NCI-H2227 (cell line): ENCODE measurements at regions not wholly inside any gene's neighbourhood (a gene's known extent, or its start where the extent isn't known, plus 50 kb on each side); places are given as distances from the start of the nearest gene placed in this dataset.
"Not testable (repeated sequence)": the region's sequence is repeated elsewhere in the genome, so short reads cannot be mapped to it uniquely, and the experiment has no call there.

Source experiments
- DNase-seq: peaks from one replicate; lab custom pipeline; 2025; ENCODE audit not compliant: unreplicated experiment; lab: John Stamatoyannopoulos, UW

DNA sequence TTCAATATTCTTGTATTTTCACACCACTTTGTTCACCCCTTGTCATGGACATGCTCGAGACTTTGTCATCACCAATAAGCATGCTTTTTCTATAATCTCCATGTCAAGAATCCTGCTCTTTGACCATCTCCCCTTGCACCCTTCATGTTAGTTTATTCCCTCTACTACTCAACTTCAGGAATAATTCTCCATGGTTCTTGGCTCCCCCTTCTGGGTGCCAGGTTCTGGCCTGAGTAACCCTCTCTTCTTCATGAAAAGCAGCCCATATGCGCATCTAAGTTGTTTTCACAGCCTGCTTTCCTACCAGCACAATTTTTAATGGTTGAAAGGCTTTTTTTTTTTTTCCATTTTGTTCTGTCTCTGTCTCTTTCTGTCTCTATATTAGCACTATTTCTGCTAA, 160.7 kb downstream of the LEPR start:
- DNase-seq, result no peak

DNA sequence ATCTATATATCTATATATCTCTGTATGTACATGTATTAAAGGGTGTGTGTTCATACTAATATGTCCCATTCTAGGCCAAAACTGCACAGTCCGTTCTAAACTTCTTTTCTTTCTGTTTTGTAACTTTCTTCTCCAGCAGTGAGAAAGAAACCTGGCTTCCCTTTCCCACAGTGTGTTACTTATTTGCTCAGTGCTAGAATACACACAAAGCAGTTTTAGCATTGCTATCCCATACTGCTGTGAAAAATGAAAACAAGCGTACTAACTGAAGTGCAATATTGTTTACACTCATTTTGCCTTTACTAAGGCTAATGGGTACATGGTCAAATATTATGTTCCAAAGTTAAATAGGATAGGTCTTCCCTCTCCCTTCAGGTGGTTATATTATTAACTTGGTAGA, 163.9 kb downstream of the LEPR start:
- DNase-seq, result no peak

DNA sequence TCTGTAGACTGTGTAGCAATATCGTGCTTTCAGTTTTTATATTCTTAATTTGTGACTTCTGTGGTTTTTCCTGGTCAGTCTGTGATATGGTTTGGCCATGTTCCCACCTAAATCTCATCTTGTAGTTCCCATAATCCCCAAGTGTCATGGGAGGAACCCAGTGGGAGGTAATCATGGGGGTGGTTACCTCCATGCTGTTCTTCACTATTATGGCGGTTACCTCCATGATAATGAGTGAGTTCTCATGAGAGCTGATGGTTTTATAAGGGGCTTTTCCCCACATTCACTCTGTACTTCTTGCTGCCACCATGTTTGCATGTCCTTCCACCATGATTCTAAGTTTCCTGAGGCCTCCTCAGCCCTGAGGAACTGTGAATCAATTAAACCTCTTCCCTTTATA, 169.8 kb downstream of the LEPR start:
- no peak for DNase-seq

DNA sequence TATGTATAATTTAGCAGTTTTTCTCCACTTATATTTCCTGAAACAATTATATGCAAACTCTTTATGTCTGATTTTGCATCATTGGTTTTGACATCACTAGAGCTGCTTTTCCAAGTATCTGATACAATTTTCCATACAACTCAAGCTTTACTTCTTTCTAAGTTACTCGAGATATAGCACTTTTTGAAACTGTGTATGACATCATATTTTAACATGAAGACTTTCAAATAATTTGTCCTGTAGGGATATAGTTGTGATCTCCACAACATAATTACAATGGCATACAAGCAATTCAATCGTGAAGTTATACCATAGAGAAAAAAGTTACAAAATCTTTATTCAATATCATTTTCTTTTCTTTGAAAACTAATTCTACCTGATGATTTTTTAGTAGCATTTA, 173.0 kb downstream of the LEPR start:
- no peak for DNase-seq

DNA sequence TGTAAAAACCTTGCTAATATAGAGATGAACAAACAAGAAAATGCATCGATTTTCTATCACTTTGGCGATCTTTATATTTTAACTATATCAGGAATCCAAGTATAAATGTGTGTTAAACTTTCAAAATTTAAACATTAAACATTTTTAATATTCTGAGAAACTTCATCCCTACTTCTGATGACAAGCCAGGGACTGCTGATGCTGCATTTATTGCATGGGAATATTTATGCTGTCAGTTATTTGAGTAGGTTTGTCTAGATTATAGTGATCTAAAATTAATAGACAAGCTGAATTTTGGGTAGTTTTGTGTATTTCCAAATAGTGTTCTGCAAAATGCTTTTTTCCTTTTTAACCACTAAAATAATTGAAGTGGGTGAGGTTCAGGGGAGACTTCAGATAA, 175.3 kb downstream of the LEPR start:
- DNase-seq, result no peak

DNA sequence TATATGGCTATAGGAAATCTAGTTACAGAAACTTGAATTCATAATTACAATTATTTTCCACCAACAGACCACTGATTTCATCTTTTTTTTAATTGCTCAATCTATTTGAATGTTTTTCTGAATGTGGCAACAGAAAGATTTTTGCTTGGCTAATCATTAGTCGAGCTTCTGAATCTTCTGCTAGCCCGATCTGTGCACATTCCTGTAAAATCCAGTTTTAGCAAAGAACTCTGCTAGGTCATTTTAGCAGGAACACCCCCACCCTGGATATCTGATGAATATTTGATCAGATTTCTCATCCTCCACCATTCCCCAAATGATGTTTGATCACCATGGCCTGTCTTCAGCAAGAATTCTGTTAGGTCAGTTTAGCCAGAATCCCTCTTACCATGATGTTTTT, 176.3 kb downstream of the LEPR start:
- DNase-seq, result no peak

DNA sequence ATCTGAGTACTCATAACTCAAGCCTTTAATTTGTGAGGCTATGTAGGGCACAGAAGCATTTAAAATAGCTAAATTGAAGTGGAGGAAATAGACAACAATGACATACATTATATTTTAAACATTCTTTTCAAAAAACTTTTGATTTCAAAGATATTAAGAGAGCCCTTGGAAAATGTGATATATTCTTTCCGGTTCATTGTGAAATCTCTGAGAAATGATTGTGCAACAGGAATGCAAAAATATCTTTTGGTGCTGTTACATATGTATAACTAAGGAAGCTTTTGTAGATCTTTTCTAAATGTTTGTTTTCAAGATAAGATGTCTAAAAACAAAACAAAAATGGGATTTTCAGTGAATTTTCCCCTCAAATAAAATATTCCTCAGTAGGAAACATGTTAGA, 185.2 kb downstream of the LEPR start:
- DNase-seq, result no peak

DNA sequence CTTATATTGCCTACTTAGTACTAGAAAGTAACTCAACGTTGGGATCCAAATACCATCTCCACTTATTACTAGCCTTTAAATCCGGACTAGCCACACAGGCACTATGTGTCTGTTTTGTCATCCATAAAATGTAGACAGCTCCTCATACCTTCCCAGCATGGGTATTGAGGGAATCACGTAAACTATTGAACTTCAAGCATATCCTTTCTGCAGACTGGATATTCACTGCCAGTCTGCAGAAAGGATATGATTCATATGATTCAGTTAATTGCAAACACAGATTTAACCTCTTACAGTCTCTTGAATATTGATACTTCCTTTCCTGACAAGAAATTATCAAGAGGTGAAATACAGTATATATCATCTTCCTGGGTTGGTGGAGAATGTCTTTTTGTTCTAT, 186.0 kb downstream of the LEPR start:
- DNase-seq, result no peak

DNA sequence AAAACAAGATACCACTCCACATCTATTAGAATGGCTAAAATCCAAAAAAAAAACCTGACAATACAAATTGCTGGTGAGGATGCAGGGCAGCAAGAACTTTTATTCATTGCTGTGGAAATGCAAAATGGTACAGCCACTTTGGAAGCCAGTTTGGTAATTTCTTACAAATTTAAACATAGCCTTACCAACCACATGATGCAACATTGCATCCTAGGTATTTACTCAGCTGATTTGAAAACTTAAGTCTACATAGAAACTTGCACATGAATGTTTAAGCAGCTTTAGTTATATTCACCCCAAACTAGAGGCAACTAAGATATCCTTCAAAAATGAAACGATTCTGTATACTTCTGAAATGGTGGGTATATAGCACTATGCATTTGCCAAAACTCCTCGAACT, 178.8 kb upstream of the PDE4B start:
- DNase-seq, result no peak

DNA sequence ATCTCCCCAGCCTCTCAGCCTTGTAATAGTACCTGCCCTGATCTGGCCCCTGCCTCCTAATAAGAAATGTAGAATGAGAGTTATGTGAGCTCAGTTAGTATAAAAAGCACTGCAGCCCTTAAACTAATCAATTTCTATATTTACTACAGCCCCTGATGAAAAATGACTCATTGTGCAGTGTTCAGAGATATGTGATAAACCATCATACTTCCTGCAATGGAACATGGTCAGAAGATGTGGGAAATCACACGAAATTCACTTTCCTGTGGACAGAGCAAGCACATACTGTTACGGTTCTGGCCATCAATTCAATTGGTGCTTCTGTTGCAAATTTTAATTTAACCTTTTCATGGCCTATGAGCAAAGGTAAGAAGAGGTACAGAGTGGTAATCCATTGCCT, 176.8 kb upstream of the PDE4B start:
- DNase-seq, result no peak

DNA sequence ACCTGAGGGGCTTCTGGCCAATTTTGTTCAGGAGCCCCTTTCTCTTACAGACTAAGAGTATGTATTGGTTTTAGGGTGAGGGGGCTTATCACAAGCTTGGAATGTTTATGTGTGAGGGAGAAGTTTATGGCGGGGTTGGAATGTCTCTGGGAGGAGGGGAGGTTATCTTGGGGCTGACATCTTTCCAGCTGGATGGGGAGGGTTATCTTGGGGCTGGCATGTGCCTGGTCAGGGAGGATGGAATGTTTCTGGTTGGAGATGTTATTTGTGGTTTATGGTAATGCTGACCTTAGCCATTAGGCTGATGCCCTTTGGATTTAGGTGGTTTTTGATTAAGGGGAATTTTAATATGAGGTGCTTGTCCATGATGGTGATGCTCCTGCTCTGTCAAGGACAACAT, 171.0 kb upstream of the PDE4B start:
- not testable (repeated sequence) for DNase-seq

DNA sequence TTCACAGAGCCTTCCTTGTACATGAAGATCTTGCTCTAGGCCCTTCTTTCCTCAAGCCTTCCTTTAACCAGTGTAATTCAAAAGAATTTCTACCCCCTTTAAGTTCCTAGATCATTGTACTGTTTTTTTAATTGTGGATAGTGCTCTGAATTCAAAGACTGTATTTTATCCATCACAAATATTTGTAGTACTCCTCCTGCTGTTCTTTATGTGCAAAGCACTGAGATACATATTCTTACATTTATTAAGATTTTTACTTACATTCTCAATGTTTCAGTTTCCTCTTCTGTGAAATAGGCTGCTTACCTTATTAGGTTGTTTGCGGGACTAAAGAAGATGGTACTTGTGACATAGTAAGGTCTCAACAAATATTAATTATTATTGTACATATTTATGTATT, 168.8 kb upstream of the PDE4B start:
- no peak for DNase-seq

DNA sequence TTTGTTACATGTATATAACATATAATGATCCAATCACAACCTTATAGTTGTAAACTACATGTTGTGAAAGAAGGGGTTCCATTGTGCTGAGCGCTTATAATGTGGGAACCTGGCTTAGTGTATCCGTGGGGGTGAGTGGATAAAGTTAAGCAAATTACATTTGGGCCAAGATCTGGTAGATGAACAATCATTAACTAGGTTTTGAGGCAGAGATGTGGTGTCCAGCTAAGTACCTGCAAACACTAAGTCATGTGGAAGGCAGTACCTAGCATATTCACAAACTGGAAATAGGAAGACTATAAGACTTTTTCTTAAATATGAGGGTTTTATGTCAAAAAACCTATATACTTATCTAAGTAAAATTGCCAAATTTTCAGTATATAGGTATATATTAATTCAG, 167.2 kb upstream of the PDE4B start:
- no peak for DNase-seq

DNA sequence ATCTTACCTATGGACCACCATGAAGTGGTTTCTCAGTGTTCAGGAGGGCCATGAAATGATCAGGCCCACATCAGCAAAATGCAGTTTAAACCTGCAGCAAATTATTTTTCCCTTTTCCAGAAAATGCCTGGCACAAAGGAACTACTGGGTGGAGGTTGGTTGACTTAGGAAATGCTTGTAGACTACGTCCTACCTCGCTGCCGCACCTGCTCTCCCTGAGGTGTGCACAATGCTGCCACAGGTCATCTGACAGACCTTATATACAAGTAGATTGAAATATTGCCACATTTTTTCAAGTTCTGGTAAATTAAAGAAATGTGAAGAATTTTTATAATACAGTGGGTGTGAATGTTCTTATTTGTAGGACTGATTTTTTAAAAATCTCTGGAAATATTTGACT, 166.7 kb upstream of the PDE4B start:
- no peak for DNase-seq

DNA sequence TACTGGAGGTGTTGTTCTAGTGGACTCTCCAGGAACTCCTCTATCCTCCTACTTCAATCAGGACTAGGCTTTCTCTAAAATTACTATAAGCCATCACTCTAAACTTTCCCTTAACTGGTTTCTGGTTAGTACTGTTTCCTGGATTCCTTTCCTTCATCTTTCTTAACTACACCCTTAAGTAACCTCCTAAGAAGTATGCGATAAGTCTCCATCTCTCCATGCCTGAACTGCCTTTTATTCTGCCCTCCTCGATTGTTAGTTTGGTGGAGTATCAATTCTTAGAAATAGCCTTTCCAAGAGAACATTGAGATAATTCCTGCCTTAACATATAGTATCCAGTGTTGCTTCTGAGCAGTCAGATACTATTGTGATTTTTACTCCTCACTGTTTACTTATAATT, 162.9 kb upstream of the PDE4B start:
- DNase-seq, result no peak

DNA sequence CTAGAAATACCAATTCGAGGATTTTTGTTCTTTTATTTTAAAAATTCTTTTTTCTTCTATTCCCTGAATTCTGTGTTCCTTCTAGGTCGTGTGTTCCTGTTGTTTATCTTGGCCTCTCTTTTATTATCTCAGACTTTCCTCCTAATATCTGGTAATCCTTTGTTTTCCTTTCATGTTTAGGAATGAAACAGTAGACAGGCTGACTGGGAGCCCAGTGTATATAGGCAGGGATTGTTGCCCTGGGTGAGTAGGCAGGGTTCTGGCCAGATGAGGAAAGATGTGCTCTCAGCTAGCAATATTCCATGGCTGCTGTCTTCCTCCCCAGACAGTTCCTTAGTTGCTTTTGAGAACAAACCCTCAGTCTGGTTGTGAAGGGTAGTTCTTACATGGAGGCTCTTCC, 161.8 kb upstream of the PDE4B start:
- DNase-seq, result no peak

DNA sequence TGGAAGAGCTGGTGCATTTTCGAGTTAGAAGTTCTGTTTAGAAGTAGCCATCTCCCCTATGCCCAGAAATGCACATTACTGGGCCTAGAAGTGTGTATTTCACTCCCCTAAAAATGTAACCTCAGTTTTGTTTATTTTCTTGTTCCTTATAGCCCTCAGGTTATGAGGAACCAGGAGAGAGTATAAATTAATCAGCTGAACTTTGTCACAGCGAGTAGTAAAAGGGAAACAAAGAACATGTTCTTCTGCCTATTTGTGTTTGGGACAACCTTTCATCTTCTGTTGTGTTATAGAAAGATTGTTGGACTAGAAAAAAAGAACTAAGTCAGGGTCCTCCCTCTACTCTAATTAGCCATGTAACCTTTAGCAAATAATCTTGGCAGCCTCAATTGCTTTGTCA, 160.5 kb upstream of the PDE4B start:
- no peak for DNase-seq

DNA sequence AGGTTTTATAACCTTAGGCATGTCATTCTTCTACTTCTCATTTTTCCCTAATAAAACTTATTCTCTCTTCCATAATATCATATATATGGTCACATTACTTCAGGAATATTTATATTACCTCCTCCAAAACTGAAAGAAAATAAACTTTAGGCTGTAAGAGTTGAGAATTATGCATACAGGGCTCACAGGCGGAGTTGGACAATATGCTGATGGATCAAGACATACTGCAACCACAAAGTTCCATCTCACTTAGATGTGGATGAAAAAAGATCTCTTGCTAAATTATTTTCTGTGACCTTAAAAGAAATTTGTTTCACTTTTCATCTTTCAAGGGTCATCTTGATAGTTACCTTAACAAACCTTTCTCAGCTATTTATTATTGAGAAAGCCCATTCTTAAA, 152.6 kb upstream of the PDE4B start:
- DNase-seq, result no peak

DNA sequence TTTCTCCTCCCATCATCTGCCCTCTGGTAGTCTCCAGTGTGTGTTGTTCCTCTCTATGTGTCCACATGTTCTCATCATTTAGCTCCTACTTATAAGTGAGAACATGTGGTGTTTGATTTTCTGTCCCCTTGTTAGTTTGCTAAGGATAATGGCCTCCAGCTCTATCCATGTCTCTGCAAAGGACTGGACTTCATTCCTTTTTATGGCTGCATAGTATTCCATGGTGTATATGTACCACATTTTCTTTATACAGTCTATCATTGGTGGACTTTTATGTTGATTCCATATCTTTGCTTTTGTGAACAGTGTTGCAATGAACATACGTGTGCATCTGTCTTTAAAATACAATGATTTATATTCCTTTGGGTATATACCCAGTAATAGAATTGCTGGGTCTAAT, 143.5 kb upstream of the PDE4B start:
- DNase-seq, result not testable (repeated sequence)

DNA sequence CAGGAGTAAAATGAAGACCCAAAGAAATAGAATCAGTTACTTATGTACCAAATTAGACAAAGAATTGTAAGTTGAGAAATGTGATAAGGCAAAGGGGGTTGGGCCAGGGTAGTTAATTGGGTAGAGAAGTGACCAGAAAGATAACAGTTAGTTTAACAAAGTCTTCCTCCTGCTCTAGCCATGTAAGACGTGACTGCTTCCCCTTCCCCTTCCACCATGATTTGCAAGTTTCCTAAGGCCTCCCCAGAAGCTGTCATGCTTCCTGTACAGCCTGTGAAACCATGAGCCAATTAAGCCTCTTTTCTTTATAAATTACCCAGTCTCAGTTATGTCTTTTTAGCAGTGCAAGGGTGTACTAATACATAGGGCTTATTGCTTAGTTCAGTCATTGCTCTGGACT, 142.0 kb upstream of the PDE4B start:
- no peak for DNase-seq

DNA sequence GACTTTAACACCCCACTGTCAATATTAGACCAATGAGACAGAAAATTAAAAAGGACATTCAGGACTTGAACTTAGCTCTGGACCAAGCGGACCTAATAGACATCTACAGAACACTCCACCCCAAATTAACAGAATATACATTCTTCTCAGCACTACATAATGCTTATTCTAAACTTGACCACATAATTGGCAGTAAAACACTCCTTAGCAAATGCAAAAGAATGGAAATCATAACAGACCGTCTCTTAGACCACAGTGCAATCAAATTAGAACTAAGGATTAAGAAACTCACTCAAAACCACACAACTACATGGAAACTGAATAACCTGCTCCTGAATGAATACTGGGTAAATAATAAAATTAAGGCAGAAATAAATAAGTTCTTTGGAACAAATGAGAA, 138.2 kb upstream of the PDE4B start:
- not testable (repeated sequence) for DNase-seq

DNA sequence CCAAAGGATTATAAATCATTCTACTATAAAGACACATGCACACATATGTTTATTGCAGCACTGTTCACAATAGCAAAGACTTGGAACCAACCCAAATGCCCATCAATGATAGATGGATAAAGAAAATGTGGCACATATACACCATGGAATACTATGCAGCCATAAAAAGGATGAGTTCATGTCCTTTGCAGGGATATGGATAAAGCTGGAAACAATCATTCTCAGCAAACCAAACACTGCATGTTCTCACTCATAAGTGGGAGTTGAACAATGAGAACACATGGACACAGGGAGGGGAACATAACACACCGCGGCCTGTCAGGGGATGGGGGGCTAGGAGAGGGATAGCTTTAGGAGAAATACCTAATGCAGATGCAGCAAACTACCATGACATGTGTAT, 135.1 kb upstream of the PDE4B start:
- not testable (repeated sequence) for DNase-seq

DNA sequence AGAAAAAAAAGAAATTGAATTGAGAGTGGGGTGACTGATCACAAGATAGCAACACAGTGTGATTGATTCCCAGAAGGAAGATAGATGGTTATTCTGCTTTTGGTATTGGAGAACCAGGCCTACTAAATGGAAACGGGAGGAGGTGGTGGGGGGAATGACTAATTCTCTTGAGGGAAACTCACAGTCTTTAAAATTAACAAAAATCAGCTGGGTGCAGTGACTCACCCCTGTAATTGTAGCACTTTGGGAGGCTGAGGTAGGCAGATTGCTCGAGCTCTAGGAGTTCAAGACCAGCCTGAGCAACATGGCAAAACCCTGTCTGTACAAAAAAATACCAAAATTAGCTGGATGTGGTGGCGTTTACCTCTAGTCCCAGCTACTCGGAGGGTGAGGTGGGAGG, 134.6 kb upstream of the PDE4B start:
- no peak for DNase-seq

DNA sequence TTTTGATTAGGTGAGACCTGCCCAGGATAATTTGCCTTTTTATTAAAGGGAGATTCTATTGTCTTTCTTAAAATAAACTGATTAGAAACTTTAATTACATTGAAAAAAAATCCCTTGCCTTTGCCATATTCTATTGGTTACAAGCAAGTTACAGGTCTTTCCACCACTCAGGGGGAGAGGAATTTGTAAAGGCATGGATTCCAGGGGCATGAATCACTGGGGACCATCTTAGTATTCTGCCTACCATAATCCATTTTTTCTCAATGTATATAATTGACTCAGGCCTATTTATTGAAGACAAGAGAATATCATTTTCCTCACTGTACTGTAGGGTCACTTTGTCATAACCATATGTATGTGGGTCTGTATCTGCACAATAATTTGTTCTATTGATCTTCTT, 124.3 kb upstream of the PDE4B start:
- DNase-seq, result no peak
